BLaER1 (cell line): ENCODE measurements at regions not wholly inside any gene's neighbourhood (a gene's known extent, or its start where the extent isn't known, plus 50 kb on each side); places are given as distances from the start of the nearest gene placed in this dataset.

Source experiments
- H3K27ac ChIP-seq: shearing (Covaris generic); formaldehyde crosslinking; 2 replicates; pipeline ENCODE4 v1.8.1; 2022
- H3K27me3 ChIP-seq: shearing (Covaris generic); formaldehyde crosslinking; 2 replicates; pipeline ENCODE4 v1.8.1; 2022
- H3K36me3 ChIP-seq: shearing (Covaris generic); formaldehyde crosslinking; 2 replicates; pipeline ENCODE4 v1.8.1; 2022
- H3K4me1 ChIP-seq: shearing (Covaris generic); formaldehyde crosslinking; 2 replicates; pipeline ENCODE4 v1.8.1; 2022
- H3K4me2 ChIP-seq: shearing (Covaris generic); formaldehyde crosslinking; 2 replicates; pipeline ENCODE4 v1.8.1; 2022
- H3K4me3 ChIP-seq: shearing (Covaris generic); formaldehyde crosslinking; 2 replicates; pipeline ENCODE4 v1.8.1; 2022
- H3K9ac ChIP-seq: shearing (Covaris generic); formaldehyde crosslinking; 2 replicates; pipeline ENCODE4 v1.8.1; 2022
- H3K9me3 ChIP-seq: shearing (Covaris generic); formaldehyde crosslinking; 2 replicates; pipeline ENCODE4 v1.8.1; 2022
- H4K20me1 ChIP-seq: shearing (Covaris generic); formaldehyde crosslinking; 2 replicates; pipeline ENCODE4 v1.8.1; 2022
- Cebpa-rat ChIP-seq: shearing (Covaris generic); IDR thresholded peaks from 2 replicates; pipeline ENCODE4 v1.8.1; 2022

- no peak for TF ChIP-seq Cebpa-rat
- Histone ChIP-seq H3K9ac (no peak overlapping the region), H3K4me1 (no peaks in the 10 kb centered on the region)
Measured at GRCh38 chr7:15104411-15105092, 202.0 kb upstream of the DGKB start.

DNA sequence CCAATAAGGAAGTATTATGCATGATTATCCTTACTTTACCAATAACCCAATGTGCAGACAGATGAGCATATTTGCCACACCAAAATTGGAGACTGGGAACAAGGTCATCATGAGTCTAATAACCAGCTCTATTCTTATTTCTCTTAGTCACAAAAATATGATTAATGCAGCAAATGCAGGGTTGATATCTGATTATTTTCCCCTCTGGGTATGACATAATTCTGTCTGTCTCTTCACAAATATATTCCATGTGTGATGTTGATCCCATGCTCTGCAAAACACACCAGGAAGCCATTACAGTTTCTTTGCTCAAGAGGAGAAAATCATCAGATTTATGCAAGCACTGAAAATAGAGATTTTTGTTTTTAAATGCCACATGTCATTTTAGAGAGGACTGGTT is 196.5 kb upstream of the DGKB start:
- no peaks in the 10 kb centered on the region for H3K36me3 ChIP-seq
- no peaks in the 10 kb centered on the region for H3K9me3 ChIP-seq
- no peaks in the 10 kb centered on the region for H4K20me1 ChIP-seq
- no peak overlapping the region for H3K27ac ChIP-seq
- no peak for TF ChIP-seq Cebpa-rat
- H3K27me3 ChIP-seq: no peaks in the 10 kb centered on the region
- no peak overlapping the region for H3K4me3 ChIP-seq
- H3K4me1 ChIP-seq: no peaks in the 10 kb centered on the region
- no peak overlapping the region for H3K9ac ChIP-seq
- H3K4me2 ChIP-seq: no peak overlapping the region

More at GRCh38 chr7:15104411-15105092, 202.0 kb upstream of the DGKB start:
- Histone ChIP-seq H3K4me2 (no peak overlapping the region), H3K9me3 (no peaks in the 10 kb centered on the region), H3K27me3 (no peaks in the 10 kb centered on the region), H4K20me1 (no peaks in the 10 kb centered on the region), H3K27ac (no peak overlapping the region), H3K36me3 (no peaks in the 10 kb centered on the region), H3K4me3 (no peak overlapping the region)

GRCh38 chr7:15096853-15097252 is 194.3 kb upstream of the DGKB start:
- Histone ChIP-seq H3K4me2 (no peak overlapping the region), H3K4me3 (no peak overlapping the region), H3K27me3 (no peaks in the 10 kb centered on the region), H3K27ac (no peak overlapping the region), H3K36me3 (no peaks in the 10 kb centered on the region), H3K9ac (no peak overlapping the region), H3K9me3 (no peaks in the 10 kb centered on the region), H3K4me1 (no peaks in the 10 kb centered on the region), H4K20me1 (no peaks in the 10 kb centered on the region)
- TF ChIP-seq Cebpa-rat: no peak

DNA sequence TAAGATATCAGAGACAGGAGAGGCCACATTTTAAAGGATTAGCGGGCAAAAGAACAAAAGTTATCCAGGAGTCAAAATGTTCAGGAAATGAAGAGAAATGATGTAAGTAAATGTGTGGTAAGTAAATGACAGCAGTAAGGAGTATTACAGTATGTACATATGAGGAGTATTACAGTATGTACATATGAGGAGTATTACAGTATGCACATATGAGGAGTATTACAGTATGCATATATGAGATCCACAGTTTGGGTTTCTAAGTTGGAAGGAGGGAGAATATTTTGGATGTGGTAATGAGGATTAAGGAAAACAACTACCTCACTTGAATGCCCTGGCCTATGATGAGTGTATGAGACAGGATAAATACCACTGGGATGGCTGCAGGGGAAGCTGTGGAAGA is 192.4 kb upstream of the DGKB start:
- no peaks in the 10 kb centered on the region for H3K9me3 ChIP-seq
- TF ChIP-seq Cebpa-rat: no peak

GRCh38 chr7:15087771-15088170 is 185.2 kb upstream of the DGKB start:
- no peak overlapping the region for H3K27ac ChIP-seq
- no peak overlapping the region for H3K4me3 ChIP-seq
- TF ChIP-seq Cebpa-rat: no peak
- H3K36me3 ChIP-seq: no peaks in the 10 kb centered on the region
- H3K9me3 ChIP-seq: no peaks in the 10 kb centered on the region
- H3K4me2 ChIP-seq: no peak overlapping the region
- H4K20me1 ChIP-seq: no peaks in the 10 kb centered on the region
- H3K27me3 ChIP-seq: no peaks in the 10 kb centered on the region
- no peaks in the 10 kb centered on the region for H3K4me1 ChIP-seq
- no peak overlapping the region for H3K9ac ChIP-seq

More for the DNA sequence above, 192.4 kb upstream of the DGKB start:
- no peaks in the 10 kb centered on the region for H3K36me3 ChIP-seq
- H3K4me2 ChIP-seq: no peak overlapping the region
- H3K27me3 ChIP-seq: no peaks in the 10 kb centered on the region
- no peaks in the 10 kb centered on the region for H3K4me1 ChIP-seq
- H3K4me3 ChIP-seq: no peak overlapping the region
- no peak overlapping the region for H3K27ac ChIP-seq
- no peak overlapping the region for H3K9ac ChIP-seq
- H4K20me1 ChIP-seq: no peaks in the 10 kb centered on the region

GRCh38 chr7:15086862-15087261 is 184.3 kb upstream of the DGKB start:
- H3K27ac ChIP-seq: no peak overlapping the region
- TF ChIP-seq Cebpa-rat: no peak
- H3K4me1 ChIP-seq: no peaks in the 10 kb centered on the region

GRCh38 chr7:15086131-15086611 is 183.6 kb upstream of the DGKB start:
- no peak overlapping the region for H3K4me3 ChIP-seq
- H3K36me3 ChIP-seq: no peaks in the 10 kb centered on the region
- no peak for TF ChIP-seq Cebpa-rat
- H3K27ac ChIP-seq: no peak overlapping the region
- no peaks in the 10 kb centered on the region for H3K4me1 ChIP-seq
- H4K20me1 ChIP-seq: no peaks in the 10 kb centered on the region
- no peaks in the 10 kb centered on the region for H3K9me3 ChIP-seq
- no peak overlapping the region for H3K4me2 ChIP-seq
- H3K9ac ChIP-seq: no peak overlapping the region
- no peaks in the 10 kb centered on the region for H3K27me3 ChIP-seq

More at GRCh38 chr7:15086862-15087261, 184.3 kb upstream of the DGKB start:
- Histone ChIP-seq H3K9me3 (no peaks in the 10 kb centered on the region), H3K4me3 (no peak overlapping the region), H3K36me3 (no peaks in the 10 kb centered on the region), H3K4me2 (no peak overlapping the region), H3K9ac (no peak overlapping the region), H4K20me1 (no peaks in the 10 kb centered on the region), H3K27me3 (no peaks in the 10 kb centered on the region)

DNA sequence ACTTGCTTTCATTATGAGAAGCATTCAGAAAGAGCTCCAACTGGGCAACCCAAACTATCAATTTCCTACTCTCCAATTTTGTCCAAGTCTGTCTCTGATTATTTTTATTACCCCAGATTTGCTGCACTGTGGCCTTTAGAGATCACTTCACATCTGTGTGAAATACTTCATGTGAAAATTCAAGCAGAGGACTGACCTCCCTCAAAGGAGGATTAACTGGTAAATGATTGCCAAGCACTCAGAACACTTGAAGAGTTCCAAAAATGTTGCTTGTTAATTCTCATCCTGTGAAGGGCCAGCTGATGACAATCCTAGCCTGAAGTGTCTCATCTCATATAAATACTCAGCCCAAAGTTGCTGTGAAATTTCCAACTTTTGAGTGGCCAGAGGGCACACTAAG is 182.8 kb upstream of the DGKB start:
- no peak overlapping the region for H3K4me2 ChIP-seq
- H3K9ac ChIP-seq: no peak overlapping the region
- no peak overlapping the region for H3K27ac ChIP-seq
- H3K4me1 ChIP-seq: no peaks in the 10 kb centered on the region
- no peaks in the 10 kb centered on the region for H3K27me3 ChIP-seq
- no peak overlapping the region for H3K4me3 ChIP-seq
- no peaks in the 10 kb centered on the region for H3K9me3 ChIP-seq
- H4K20me1 ChIP-seq: no peaks in the 10 kb centered on the region
- H3K36me3 ChIP-seq: no peaks in the 10 kb centered on the region
- no peak for TF ChIP-seq Cebpa-rat

GRCh38 chr7:15084368-15084767 is 181.8 kb upstream of the DGKB start:
- Histone ChIP-seq H3K36me3 (no peaks in the 10 kb centered on the region), H3K4me1 (no peaks in the 10 kb centered on the region), H3K27ac (no peak overlapping the region), H3K27me3 (no peaks in the 10 kb centered on the region), H3K9me3 (no peaks in the 10 kb centered on the region), H3K4me3 (no peak overlapping the region), H3K9ac (no peak overlapping the region), H4K20me1 (no peaks in the 10 kb centered on the region), H3K4me2 (no peak overlapping the region)
- TF ChIP-seq Cebpa-rat: no peak

DNA sequence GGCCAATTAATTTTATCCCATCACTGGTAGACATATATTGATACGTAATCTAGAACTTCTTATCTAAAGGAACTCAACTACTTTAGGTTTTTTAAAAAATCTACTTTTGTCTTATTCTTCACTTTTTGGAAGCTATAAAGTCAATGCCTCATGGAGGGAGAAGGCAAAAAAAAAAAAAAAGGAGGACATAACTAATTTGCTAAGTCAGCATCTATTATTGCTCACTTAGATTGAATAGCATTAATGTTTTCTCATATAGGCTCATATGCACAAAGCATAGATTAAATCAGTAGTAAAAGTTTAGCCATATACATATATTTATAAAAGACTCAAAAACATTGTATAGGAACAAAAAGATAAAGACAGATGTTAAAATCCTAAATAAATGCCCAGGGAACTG is 179.3 kb upstream of the DGKB start:
- Histone ChIP-seq H3K27ac (no peak overlapping the region), H3K27me3 (no peaks in the 10 kb centered on the region), H3K9ac (no peak overlapping the region), H3K36me3 (no peaks in the 10 kb centered on the region), H3K4me2 (no peak overlapping the region), H3K9me3 (no peaks in the 10 kb centered on the region), H3K4me3 (no peak overlapping the region), H4K20me1 (no peaks in the 10 kb centered on the region), H3K4me1 (peaks cover 5% of the 10 kb centered on the region)
- no peak for TF ChIP-seq Cebpa-rat

GRCh38 chr7:15073301-15073700 is 170.8 kb upstream of the DGKB start:
- H3K4me1 ChIP-seq: peaks cover 5% of the 10 kb centered on the region
- no peaks in the 10 kb centered on the region for H3K9me3 ChIP-seq
- no peak overlapping the region for H3K4me3 ChIP-seq
- H3K9ac ChIP-seq: no peak overlapping the region
- H3K36me3 ChIP-seq: no peaks in the 10 kb centered on the region
- no peak overlapping the region for H3K27ac ChIP-seq
- no peak overlapping the region for H3K4me2 ChIP-seq
- H3K27me3 ChIP-seq: no peaks in the 10 kb centered on the region
- no peaks in the 10 kb centered on the region for H4K20me1 ChIP-seq
- no peak for TF ChIP-seq Cebpa-rat
